SK-N-MC (cell line): ENCODE measurements at regions not wholly inside any gene's neighbourhood (a gene's known extent, or its start where the extent isn't known, plus 50 kb on each side); places are given as distances from the start of the nearest gene placed in this dataset.

Source experiments
- EZH2 ChIP-seq: fragments of 200-600 bp; sonication (generic); IDR thresholded peaks from one replicate; pipeline ENCODE4 v1.6.1; 2017; ENCODE audit warnings: antibody characterized with exemption
- FOXP2 ChIP-seq: optimal IDR thresholded peaks from 2 replicates; pipeline ENCODE3; 2011; ENCODE audit warnings: mild to moderate bottlenecking, moderate library complexity; ENCODE audit not compliant: insufficient read depth; ENCODE audit errors: extremely low read length, control extremely low read depth
- POLR2AphosphoS5 ChIP-seq: IDR thresholded peaks from 2 replicates; pipeline ENCODE4 v1.6.1; 2012; ENCODE audit warnings: mild to moderate bottlenecking, low read depth, low read length, borderline replicate concordance

DNA sequence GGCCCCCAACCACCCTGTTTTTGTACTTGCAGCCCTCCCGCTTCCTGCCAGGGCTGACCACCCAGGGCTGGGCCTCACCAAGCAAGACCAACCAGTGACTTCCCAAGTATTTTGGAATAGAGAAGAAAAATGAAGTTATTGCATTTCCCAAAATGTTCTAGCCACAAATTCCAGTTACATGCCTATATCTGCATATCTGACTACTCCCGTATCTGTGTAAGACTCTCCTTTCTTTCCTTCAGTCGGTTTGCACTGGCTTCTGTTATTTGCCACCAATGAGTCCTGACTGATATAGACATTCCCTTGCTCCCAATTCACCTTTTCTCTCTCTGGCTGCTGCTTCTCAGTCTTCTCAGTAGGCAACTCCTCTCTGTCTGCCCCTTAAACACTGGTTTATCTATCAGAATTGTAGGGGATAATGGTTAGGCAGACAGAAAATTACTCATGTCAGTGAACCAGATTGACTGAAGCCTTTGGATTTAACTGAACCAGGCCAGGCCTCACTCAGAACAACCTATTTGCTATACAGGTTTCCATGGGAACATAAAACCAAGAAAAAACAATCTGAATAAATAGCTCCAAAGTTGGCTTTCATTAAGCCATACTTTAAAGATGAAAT is 85.3 kb downstream of the SPTSSA start:
- TF ChIP-seq EZH2: no peak
- TF ChIP-seq POLR2AphosphoS5: no peak
- no peak for TF ChIP-seq FOXP2
